Anterior cingulate cortex (tissue), 58 donors: ENCODE measurements at regions not wholly inside any gene's neighbourhood (a gene's known extent, or its start where the extent isn't known, plus 50 kb on each side); places are given as distances from the start of the nearest gene placed in this dataset.

Experiments
- DNase-seq, 58 donors: peaks; one replicate each; lab custom pipeline; 2025; lab: John Stamatoyannopoulos, UW

DNA sequence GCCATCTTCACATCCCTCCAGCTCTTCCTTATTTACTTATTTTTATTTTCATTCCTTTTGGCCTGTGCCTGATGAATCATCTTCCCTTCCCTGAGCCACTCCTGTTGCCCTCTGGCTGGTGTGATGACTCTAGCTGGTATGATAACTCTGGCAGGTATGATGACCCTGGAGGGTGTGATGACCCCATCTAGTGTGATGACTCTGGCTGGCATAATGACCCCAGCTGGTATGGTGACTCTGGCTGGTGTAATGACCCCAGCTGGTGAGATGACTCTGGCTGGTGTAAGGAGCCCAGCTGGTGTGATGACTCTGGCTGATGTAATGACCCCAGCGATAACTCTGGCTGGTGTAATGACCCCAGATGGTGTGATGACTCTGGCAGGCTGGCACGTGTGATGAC is 426.8 kb downstream of the QKI start:
- DNase-seq, result no peak

DNA sequence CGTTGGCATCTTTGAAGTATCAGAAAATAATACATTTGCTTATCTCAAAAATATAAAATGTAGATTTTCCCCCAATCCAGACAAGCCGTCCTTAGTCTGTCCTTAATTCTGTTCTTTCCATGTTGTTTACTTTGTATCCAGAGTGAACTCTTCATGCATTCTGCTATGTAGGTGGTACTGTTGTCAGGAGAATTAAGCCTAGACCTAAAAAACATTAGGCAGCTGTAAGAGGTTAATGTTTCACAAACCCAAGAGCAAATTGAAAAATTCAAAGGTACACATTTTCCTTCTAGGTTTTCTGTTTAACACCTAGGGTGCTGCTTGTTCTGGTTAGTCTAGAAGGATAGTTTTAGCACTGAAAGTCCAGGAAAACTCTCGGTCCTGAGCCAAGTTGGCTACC is 426.4 kb downstream of the QKI start:
- no peak for DNase-seq

DNA sequence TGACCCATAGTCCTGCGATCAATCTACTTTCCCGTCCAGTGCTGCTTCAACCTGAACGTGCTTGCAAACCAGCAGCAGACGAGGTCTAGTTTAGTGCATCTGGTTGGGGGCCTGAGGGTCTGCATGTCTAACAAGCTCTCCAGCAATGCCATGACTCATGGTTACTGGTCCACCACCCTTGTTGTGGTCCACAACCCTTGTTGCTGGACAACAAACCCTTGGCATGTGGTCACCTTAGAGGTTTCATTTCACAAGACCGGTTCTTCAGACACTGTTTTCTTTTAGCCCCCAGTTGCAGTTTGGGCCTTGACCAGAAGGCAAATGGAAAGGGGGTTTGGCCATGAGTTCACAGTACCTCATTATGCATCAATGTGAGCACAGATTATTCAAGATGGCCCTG is 424.8 kb downstream of the QKI start:
- no peak for DNase-seq

DNA sequence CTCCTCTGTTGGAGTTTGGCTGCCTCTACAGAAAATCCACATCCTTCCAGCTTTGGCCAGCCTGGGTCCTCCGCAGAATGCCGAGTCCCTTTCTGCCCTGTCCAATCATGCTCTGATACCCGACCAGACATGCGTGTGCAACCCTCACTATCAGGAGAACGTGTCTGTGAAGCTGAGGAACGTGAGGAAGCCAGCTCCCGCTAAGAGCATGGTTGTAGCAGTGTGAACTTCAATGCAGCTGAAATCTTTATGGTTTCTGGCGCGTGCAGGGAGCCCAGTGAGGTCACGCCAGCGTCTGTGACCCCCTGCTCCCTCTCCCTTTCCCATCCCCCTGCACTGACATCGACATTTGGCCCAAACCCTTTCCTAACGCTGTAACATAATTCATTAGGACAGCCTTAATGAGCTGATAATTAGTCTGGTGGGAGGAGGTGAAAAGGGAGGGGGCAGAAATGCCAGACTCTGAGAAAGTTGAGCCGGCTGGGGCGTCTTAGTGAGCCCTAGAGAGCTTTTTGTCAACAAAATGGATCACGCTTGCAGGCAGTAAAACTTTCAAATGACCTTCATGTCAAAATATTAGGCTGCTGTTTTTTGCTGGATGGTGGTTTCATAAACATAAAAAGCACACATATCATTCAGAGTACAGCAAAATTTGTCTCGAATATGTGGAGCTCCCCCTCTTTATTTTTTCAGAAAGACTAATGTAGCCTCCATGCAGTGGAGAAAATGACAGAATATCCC is 423.3 kb downstream of the QKI start:
- DNase-seq, result peak in 7 of 58 donors; percentile 13 to 28 (median 17)

DNA sequence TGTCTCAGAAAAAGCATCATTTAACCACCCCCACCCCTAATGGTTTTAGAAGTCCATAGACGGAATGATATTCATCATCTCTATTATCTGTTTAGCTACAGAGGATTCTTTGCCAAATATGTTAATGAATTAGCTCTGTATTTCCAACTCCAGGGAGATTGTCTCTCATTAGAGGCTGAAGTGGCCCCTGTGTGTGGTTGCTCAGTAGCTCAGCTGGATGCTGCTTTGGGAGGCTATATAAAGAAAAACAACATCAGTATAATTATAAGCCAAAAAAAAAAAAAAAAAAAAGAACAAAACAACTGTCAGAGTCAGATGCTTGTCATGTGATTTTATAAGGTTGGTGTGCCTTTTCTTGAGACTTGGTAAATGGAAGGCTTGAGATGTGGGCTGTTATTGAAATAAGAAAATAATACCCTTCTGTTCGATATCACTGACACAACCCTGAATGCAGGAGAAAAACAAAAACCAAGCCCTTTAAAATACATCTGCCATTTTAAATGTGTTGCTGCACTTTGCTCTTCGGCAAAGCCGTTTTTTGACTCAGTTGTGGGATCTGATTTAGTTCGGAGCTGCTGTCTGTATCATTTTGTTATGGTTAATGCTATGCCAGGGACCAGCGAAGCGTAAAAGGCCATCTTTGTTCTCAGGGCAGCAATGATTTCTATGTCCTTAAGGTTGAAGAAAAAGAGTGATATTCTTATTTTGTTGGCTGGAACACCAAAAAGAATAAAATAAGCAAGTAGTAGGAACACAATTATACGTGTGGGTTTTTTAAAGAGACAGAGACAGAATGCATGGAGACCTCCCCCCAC is 422.6 kb downstream of the QKI start:
- peak in 1 of 58 donors; percentile 36 for DNase-seq

DNA sequence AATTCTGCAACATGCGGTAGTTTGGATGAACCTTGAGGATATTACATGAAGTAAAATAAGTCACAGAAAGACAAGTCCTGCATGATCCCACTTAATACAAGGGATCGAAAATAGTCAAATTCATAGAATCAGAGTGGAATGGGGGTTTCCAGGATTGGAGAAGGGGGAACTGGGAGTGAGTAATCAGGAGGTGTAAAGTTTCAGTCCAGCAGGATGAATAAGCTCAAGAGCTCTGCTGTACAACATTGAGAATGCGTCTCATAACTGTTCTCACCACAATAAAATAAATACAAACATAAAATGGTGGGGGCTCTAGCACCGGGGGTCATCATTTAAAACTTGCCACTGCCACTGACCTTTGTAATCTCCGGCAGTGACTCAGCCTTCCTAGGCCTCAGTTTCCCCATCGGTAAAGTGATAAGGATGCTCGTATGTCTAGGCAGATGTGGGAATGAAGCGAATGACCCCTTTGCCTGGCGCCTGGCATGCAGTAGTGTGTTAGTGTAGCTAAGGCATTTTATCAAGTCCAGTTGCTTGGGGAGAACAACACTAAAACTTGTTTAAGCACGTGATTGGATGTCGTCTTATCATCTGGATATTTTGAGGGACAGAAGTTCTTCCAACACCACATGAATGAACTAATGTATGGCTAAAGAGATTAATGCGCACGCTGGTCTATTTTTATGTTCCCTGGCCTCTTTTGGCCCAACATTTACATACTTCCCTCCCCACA is 421.1 kb downstream of the QKI start:
- DNase-seq, result no peak

DNA sequence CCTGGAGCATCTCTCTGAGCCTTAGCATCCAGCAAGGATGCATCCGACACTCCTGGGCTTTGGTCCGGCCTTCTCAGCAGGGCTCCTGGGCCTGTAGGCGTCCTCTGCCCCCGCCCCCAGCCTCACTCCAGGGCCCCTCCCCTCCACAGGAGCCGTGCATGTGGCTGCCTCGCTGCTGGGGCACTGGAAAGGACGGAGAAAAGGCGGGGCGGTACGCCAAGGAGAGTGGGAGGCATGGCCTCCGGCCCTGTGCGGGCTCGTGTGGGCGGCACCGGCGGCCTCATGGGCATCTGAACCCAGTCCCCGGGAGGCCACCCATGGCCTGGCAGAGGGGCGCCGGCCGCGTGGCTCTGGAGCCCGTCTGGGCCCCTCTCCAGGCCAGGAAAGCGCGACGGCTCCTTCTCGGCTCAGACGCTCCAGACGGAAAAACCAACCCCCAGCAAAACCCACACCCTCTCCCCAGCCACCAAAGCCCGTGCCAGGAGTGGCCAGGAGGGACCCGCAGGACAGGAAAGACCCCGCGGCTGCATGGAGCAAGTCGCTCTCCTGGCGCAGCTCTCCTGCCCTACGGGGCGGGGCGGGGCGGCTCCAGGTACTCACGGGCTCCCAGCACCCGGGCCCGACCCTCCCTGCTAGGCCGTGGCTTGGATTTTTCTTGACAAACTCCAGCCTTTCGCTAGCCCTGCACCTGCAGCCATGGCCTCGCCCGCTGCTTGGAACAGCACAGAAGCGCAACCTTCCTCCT is 419.9 kb downstream of the QKI start:
- DNase-seq, result no peak

DNA sequence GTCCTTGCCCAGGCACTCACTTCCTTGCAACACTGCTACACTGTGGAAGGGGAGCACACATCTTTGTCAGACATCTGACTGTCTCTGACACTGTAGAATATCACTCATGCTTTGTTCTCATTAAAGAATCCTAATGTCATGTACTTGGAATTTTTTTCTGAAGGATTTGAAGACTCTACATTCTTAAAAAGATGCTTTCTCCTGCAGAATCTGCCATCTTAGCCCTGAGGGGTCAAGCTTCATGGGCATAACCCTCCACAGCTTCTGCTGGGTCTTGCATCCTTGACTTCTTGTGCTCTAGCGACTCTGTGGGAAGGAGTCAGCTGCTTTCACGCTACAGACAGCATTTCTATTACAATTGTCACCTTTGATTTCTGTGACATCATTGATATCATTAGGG is 417.2 kb downstream of the QKI start:
- no peak for DNase-seq

DNA sequence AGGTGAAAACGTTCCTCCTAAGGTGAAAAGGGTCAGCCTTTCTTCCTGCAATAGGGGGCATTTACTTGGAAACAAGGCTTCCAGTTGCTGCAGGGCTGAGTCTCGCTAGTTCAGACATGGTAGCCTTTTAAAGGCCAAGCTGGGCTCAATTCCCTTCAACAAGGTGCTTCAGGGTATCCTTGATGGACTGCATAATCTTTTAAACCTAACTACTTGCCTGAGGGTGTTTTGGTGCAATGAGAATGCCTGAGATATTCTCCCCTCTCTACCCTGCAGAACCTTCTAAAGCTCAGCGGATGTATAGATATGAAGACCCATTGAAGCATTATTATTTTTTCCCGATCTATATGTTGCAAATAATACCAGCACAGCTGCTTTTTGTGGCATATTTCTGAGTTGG is 416.1 kb downstream of the QKI start:
- DNase-seq, result no peak

DNA sequence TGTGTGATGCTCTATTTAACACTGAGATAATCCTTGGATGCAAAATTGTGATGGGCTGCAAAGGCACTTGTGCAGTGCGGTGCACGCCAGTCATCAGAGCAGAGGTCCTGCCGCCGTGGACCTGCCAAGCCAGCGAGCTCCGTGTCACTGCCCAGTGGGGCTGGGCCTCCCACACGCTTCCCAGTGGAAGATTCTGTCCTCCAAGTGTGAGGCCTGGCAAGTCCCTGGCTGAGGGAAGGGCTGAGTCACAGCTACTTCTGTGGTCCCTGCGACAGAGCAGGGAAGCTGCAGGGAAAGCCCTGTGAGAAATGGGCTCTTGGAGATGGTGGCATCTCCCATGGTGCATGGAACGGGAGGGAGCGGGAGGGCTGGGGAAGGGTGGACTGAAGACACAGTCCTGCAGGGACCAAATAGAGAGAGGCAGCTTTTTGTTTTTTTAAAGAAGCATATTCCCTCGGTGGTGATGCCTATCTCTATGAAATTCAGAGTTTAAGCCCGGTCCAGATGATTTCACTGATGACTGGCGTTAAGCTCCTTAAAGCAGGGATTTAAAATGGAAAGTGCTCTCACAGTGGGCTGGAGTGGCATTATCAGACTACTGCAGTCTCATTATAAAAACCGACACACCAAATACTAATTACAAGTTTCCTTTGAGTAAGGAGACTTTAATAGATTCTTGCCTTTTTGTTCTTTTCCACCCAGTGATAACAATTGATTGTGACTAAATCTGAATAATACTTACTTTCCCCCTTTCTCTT is 413.7 kb downstream of the QKI start:
- DNase-seq, result peak in 4 of 58 donors; percentile 11 to 35 (median 18)

DNA sequence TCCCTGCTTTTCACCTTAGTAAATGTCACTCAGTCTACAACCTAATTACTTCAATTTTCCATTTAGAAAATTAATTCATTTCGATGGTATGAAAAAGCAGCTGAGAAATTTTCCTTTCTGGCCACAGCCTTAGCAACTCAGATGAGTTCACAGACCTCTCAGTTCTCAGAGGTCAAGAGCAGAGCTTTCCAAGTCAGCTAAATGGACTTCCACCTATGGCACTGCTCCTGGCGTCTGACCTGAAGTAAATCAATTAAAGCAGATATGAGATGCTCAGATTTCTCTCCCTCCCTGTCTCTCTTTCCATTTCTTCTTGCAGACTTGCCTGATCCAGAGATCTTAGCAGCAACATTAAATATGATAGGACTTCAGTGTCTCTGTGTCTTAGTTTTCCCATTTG is 412.6 kb downstream of the QKI start:
- DNase-seq, result no peak

DNA sequence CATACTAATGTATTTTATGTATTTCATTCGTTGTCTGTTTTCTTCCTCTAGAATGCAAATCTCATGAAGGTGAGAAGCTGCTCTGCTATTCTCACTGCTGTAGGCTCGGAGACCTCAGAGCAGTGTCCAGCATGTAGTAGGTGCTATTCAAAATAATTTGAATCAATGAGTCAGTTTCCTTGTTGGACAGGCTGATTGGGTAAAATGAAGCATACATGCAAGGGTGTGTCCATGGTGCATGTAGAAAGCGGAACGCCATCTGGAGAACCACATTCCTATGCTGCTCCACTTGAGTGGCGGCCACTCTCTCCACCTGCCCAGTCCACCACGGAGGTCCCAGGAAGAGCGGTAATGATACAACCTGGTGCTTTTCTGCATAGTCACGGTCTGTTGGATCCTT is 412.1 kb downstream of the QKI start:
- DNase-seq, result no peak

DNA sequence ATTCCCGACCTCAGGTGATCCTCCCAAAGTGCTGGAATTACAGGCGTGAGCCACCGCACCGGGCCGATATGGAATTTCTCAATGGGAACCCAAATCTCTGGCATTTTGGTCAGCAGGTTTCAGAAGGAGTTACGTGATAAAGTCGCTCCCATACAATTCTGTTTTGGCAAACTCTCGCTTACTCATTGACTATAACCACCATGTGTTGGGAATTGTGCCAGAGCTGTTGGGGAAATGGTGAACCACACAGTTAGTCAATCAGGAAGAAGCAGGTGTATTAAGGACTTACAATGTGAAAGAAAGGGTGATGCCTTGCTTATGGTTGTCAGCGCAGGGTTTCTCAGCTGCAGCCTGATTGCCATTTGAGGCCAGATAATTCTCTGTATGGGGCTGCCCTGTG is 410.5 kb downstream of the QKI start:
- DNase-seq, result no peak

DNA sequence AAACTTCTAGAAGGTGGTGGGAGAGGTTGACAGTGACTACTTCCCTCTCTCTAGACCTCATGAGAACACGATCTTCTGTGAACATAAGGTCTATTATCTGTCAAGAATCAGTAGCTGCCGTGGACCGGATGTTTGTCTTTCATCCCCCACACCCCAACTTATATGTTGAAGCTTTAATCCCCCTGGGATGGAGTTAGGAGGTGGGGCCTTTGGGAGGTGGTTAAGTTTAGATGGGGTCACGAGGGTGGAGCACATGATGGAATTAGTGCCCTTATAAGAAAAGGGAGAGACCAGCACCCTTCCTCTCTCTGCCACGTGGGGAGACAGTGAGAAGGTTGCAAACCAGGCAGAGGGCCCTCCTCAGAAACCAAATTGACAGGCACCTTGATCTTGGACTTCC is 409.1 kb downstream of the QKI start:
- no peak for DNase-seq

DNA sequence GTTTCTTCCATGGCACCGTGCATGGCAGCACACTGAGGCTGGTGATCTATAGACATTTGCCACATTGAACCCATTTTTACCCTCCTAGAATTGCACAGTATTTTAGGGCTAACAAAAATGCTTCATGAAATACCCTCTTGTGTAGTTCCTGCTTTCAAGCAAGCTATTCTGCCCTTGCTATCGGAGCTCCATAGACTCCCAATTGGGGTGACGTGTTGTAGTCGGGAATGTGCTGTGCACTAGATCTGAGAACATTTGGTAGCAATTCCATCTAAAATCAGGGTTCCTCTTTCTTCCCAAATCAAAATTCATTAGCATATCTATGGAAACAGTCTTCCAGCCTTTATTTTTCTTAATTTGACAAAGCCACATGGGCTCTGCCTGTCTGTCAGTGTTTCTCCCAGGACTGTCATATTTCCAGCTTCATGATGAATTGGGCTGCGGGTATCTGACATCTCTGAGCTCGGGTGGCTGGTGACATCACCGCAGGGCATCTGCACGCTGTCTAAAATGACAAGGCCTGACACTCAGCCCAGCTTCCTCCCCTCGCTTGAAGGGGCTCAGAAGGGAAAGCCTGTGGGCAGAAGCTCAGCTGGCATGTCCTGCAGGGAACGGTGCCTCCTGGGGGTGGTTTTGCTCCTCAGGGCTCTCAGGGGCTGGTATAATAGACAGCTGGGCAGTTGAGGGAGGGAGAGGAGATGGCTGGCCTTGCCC is 406.4 kb downstream of the QKI start:
- peak in 1 of 58 donors; percentile 30 for DNase-seq

DNA sequence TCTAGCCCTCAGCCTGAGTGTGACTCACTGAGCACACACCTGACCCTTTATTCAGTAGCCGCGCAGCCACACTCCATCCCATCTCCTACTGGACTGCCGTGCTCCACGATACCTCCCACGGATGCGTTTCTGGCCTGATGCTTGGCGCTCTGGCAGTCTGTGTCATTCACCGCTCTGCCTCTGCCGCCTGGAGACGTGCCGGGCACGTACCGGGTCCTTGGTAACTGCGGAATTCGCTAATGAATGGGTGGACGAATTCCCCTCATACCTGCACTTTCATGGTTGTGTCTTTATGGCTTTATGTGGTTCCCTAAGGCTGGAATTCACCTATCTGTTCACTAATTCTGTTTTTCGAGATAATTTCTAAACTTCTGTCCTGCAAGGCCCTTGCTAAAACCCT is 405.7 kb downstream of the QKI start:
- no peak for DNase-seq

DNA sequence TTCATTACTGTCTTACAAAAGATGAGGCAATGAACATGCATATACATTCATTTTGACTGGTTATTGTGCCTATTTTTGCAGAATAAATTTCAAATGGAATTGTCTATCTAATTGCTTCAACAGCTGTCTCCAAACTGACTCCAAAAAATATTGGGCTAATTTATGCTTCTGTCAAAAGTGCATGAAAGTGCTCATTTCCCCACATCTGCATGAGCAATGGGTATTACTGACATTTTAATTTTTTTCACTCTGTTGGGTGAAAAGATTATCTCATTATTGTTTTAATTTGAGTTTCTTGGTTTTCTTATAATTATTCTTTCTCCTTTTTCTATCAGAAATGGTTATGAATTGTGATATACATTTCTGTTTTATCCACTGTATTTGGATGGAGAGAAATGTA is 404.2 kb downstream of the QKI start:
- no peak for DNase-seq

DNA sequence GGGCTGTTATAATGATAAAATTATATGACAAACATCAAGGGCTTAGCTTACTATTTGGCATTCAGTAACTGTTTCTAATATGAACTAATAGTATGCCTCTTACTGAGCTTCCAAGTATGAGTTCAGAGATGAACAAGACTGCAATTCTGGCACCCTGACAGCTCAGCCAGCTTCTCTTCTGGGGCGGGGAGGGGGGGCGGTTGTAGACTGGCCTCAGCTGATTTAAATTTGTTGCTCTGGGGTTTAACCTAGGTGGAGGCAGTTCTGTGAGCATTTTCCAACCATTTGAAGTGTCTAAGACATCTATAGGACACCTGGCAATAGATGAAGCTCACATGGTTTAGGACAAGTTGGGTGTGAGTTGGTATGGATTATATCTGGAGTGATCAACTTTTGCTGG is 401.9 kb downstream of the QKI start:
- no peak for DNase-seq

DNA sequence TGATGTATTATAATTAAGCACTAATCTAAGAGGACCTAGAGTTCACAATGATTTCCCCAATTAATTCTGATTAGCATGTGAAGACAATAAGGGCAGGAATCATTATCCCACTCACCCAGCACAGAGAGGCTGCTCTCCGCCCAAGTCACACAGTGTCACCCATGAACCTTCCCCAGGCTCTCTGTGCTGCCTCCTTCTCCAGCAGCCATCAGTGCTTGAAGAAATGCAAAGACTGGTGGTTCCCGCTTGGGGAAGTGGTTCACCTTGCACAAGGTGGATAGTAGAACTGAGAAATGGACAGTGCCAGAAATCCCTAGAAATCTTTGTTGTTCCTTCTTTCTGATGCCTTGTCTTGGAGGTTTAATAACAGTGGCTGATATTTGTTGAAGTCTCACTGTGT is 401.3 kb downstream of the QKI start:
- no peak for DNase-seq
